ENCODE measurements at regions not wholly inside any gene's neighbourhood (a gene's known extent, or its start where the extent isn't known, plus 50 kb on each side); places are given as distances from the start of the nearest gene placed in this dataset.

DNA sequence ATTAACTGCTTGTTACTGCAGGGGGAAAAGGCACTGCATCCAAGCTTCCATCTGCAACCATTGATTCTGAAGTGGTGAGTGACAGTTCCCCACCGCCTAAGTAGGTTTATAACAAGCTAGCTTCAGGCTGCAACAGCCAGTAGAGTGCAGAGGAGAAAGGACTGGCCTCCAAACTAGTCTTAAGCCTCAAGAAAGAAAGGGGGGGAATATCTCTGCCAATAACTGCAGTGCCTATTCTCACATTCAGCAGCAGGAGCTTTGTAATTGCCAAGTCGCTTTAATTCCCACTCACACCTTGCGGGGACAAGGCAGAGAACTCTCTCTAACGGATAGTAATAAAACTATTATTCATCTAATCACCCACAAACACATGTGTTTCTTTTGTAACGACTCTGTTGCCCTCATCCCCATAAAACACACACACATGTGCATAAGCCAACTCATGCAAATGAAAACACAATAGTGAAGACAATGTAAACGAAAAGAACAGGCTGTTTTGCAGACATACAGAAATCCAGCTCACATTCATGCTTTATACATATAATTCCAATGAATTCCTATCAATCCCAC, 1963.3 kb upstream of the PIK3C3 start:
- TF ChIP-seq POLR2AphosphoS5 (IDR thresholded peaks at IDR 0.05; ENCODE audit: low read depth, low read length) (no peak), SIN3A (IDR thresholded peaks at IDR 0.05; ENCODE audit: borderline replicate concordance, insufficient read depth, low read length) (no peak), FOXP2 (optimal IDR thresholded peaks at IDR 0.05; ENCODE audit: borderline replicate concordance, extremely low read depth, extremely low read length, insufficient read depth) (no peak), TAF1 (IDR thresholded peaks at IDR 0.05; ENCODE audit: borderline replicate concordance, insufficient read depth, low read length) (no peak)
- TF ChIP-seq, protein P1, sequence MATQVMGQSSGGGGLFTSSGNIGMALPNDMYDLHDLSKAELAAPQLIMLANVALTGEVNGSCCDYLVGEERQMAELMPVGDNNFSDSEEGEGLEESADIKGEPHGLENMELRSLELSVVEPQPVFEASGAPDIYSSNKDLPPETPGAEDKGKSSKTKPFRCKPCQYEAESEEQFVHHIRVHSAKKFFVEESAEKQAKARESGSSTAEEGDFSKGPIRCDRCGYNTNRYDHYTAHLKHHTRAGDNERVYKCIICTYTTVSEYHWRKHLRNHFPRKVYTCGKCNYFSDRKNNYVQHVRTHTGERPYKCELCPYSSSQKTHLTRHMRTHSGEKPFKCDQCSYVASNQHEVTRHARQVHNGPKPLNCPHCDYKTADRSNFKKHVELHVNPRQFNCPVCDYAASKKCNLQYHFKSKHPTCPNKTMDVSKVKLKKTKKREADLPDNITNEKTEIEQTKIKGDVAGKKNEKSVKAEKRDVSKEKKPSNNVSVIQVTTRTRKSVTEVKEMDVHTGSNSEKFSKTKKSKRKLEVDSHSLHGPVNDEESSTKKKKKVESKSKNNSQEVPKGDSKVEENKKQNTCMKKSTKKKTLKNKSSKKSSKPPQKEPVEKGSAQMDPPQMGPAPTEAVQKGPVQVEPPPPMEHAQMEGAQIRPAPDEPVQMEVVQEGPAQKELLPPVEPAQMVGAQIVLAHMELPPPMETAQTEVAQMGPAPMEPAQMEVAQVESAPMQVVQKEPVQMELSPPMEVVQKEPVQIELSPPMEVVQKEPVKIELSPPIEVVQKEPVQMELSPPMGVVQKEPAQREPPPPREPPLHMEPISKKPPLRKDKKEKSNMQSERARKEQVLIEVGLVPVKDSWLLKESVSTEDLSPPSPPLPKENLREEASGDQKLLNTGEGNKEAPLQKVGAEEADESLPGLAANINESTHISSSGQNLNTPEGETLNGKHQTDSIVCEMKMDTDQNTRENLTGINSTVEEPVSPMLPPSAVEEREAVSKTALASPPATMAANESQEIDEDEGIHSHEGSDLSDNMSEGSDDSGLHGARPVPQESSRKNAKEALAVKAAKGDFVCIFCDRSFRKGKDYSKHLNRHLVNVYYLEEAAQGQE (IDR thresholded peaks at IDR 0.05; ENCODE audit: insufficient read depth in 1 of 2, low read depth in 2 of 2, low read length in 2 of 2), result no peak

- no peak for TF ChIP-seq POLR2AphosphoS5 (IDR thresholded peaks at IDR 0.05; ENCODE audit: low read depth, low read length)
- TF ChIP-seq, protein P1 (IDR thresholded peaks at IDR 0.05; ENCODE audit: insufficient read depth in 1 of 2, low read depth in 2 of 2, low read length in 2 of 2), result no peak
Observed at GRCh38 chr18:39990540-39990939, 1964.5 kb upstream of the PIK3C3 start.

DNA sequence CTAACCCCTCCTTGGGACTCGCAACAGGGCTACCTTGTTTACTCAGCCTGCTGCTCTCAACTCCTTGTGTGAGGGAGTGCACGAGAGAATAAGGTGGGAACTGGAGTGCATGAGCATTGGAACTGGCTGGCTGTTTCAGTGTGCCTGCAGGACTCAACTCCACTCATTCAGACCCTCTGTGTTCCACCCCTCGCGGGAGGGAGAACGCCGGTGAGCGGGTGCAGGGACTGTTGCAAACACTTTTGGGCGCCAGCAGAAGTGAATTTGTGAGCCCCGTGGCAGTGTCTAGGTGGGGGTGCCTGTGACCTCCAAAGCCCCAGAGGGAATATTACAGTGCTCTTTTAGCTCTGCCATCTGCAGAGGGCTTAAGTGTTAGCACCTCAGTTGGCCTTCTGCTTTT, 1978.3 kb upstream of the PIK3C3 start:
- TF ChIP-seq SIN3A (IDR thresholded peaks at IDR 0.05; ENCODE audit: borderline replicate concordance, insufficient read depth, low read length), result no peak
- TF ChIP-seq TAF1 (IDR thresholded peaks at IDR 0.05; ENCODE audit: borderline replicate concordance, insufficient read depth, low read length), result no peak
- TF ChIP-seq FOXP2 (optimal IDR thresholded peaks at IDR 0.05; ENCODE audit: borderline replicate concordance, extremely low read depth, extremely low read length, insufficient read depth), result no peak
- TF ChIP-seq, protein P1 (IDR thresholded peaks at IDR 0.05; ENCODE audit: insufficient read depth in 1 of 2, low read depth in 2 of 2, low read length in 2 of 2), result no peak
- TF ChIP-seq POLR2AphosphoS5 (IDR thresholded peaks at IDR 0.05; ENCODE audit: low read depth, low read length), result no peak

DNA sequence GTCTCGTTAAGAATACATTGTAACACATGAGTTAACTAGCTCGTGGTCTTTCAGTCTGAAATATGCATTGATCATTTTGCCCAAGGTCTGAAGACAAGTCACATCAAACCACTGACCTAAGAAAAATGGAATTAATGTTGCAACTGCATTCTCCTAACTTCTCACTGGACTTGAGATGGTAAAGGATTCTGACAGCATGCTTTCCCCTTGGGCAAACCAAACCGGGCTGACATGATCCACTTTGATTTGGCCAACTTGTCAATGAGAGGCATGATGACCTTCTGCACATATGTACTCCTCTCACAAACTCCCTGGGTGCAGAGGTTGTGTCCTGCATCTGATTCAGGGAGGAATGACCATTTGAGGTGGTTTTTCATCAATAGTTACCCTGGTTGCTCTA, 1982.5 kb upstream of the PIK3C3 start:
- TF ChIP-seq TAF1 (IDR thresholded peaks at IDR 0.05; ENCODE audit: borderline replicate concordance, insufficient read depth, low read length), result no peak
- TF ChIP-seq, protein P1 (IDR thresholded peaks at IDR 0.05; ENCODE audit: insufficient read depth in 1 of 2, low read depth in 2 of 2, low read length in 2 of 2), result no peak
- TF ChIP-seq POLR2AphosphoS5 (IDR thresholded peaks at IDR 0.05; ENCODE audit: low read depth, low read length), result no peak
- no peak for TF ChIP-seq SIN3A (IDR thresholded peaks at IDR 0.05; ENCODE audit: borderline replicate concordance, insufficient read depth, low read length)
- TF ChIP-seq FOXP2 (optimal IDR thresholded peaks at IDR 0.05; ENCODE audit: borderline replicate concordance, extremely low read depth, extremely low read length, insufficient read depth), result no peak

All from PFSK-1 (cell line).